Mesenchymal stem cell (in vitro differentiated cells and primary cell): ENCODE measurements at regions not wholly inside any gene's neighbourhood (a gene's known extent, or its start where the extent isn't known, plus 50 kb on each side); places are given as distances from the start of the nearest gene placed in this dataset.

Experiments used
- DNase-seq: peaks from one replicate; pipeline ENCODE4 v3.0.0-alpha.2; 2013
- H2AFZ ChIP-seq: one replicate; pipeline ENCODE4 v1.6.1; 2013; ENCODE audit warnings: low read depth, mild to moderate bottlenecking, control low read depth, inconsistent platforms, low read length, moderate library complexity
- H2AK5ac ChIP-seq: 2 replicates; pipeline ENCODE4 v1.6.1; 2013; ENCODE audit warnings: low read length, moderate library complexity, mild to moderate bottlenecking, inconsistent platforms; ENCODE audit not compliant: severe bottlenecking
- H2BK120ac ChIP-seq: one replicate; pipeline ENCODE4 v1.6.1; 2013; ENCODE audit warnings: low read depth, mild to moderate bottlenecking, inconsistent platforms, low read length, moderate library complexity
- H2BK12ac ChIP-seq, 2 experiments: one replicate each; pipeline ENCODE4 v1.6.1; 2013; ENCODE audit warnings: inconsistent platforms in 2 of 2, low read length in 2 of 2, mild to moderate bottlenecking in 2 of 2, moderate library complexity in 2 of 2, control low read depth in 1 of 2
- H2BK15ac ChIP-seq: one replicate; pipeline ENCODE4 v1.6.1; 2013; ENCODE audit warnings: mild to moderate bottlenecking, low read depth, inconsistent platforms; ENCODE audit not compliant: poor library complexity, severe bottlenecking
- H2BK5ac ChIP-seq: 2 replicates; pipeline ENCODE4 v1.6.1; 2013; ENCODE audit warnings: low read depth, mild to moderate bottlenecking, low read length, control low read depth, inconsistent platforms; ENCODE audit not compliant: poor library complexity, severe bottlenecking
- H3K14ac ChIP-seq, 2 experiments: one replicate each; pipeline ENCODE4 v1.6.1; 2013; ENCODE audit warnings: inconsistent platforms in 2 of 2, low read length in 2 of 2, control low read depth in 1 of 2, mild to moderate bottlenecking in 1 of 2, moderate library complexity in 1 of 2
- H3K18ac ChIP-seq, 2 experiments: one replicate each; pipeline ENCODE4 v1.6.1; 2013; ENCODE audit warnings: inconsistent platforms in 2 of 2, low read length in 2 of 2, control low read depth in 1 of 2, low read depth in 1 of 2, mild to moderate bottlenecking in 1 of 2
- H3K23ac ChIP-seq, 2 experiments: one replicate each; pipeline ENCODE4 v1.6.1; 2013; ENCODE audit warnings: inconsistent platforms in 2 of 2, low read length in 2 of 2, mild to moderate bottlenecking in 2 of 2, moderate library complexity in 2 of 2, control low read depth in 1 of 2
- H3K27ac ChIP-seq: 2 replicates; pipeline ENCODE4 v1.5.1; 2013; ENCODE audit warnings: mild to moderate bottlenecking, moderate library complexity, low read length, control low read depth, inconsistent platforms; ENCODE audit not compliant: poor library complexity, severe bottlenecking
- H3K27me3 ChIP-seq, 2 experiments: 2 replicates each; pipeline versions ENCODE4 v1.6.1 to v1.7.0; 2013; ENCODE audit warnings: low read length in 2 of 2, mild to moderate bottlenecking in 2 of 2, moderate library complexity in 2 of 2, control low read depth in 1 of 2, inconsistent platforms in 1 of 2; ENCODE audit not compliant: control insufficient read depth in 1 of 2, insufficient read depth in 1 of 2
- H3K36me3 ChIP-seq, 2 experiments: 2 replicates each; pipeline versions ENCODE4 v1.6.1 to v1.7.0; 2013; ENCODE audit warnings: low read length in 2 of 2, control low read depth in 1 of 2, inconsistent platforms in 1 of 2, low read depth in 1 of 2, mild to moderate bottlenecking in 1 of 2; ENCODE audit not compliant: insufficient read depth in 2 of 2, control insufficient read depth in 1 of 2
- H3K4ac ChIP-seq, 2 experiments: one replicate each; pipeline ENCODE4 v1.6.1; 2013; ENCODE audit warnings: inconsistent platforms in 2 of 2, low read length in 2 of 2, mild to moderate bottlenecking in 2 of 2, moderate library complexity in 2 of 2, control low read depth in 1 of 2, low read depth in 1 of 2
- H3K4me1 ChIP-seq: 2 replicates; pipeline ENCODE4 v1.6.1; 2013; ENCODE audit warnings: low read depth, low read length, control low read depth; ENCODE audit not compliant: control insufficient read depth, insufficient read depth
- H3K4me2 ChIP-seq: 2 replicates; pipeline ENCODE4 v1.6.1; 2013; ENCODE audit warnings: low read length, mild to moderate bottlenecking, inconsistent platforms; ENCODE audit not compliant: poor library complexity, severe bottlenecking
- H3K4me3 ChIP-seq, 2 experiments: 2 replicates each; pipeline versions ENCODE4 v1.5.1 to v1.7.0; 2013; ENCODE audit warnings: low read length in 2 of 2, mild to moderate bottlenecking in 2 of 2, control low read depth in 1 of 2, low read depth in 1 of 2; ENCODE audit not compliant: insufficient read depth in 1 of 2
- H3K79me1 ChIP-seq: replicated peaks from 2 replicates; pipeline ENCODE4 v1.6.1; 2013; ENCODE audit warnings: mild to moderate bottlenecking, control low read depth, low read length, inconsistent platforms; ENCODE audit not compliant: poor library complexity, severe bottlenecking
- H3K9ac ChIP-seq: 2 replicates; pipeline ENCODE4 v1.7.0; 2013; ENCODE audit warnings: mild to moderate bottlenecking, low read length, moderate library complexity
- H3K9me3 ChIP-seq: 2 replicates; pipeline ENCODE4 v1.7.0; 2013; ENCODE audit warnings: mild to moderate bottlenecking, low read length; ENCODE audit not compliant: control insufficient read depth
- H4K8ac ChIP-seq: one replicate; pipeline ENCODE4 v1.6.1; 2013; ENCODE audit warnings: inconsistent platforms, mild to moderate bottlenecking, low read length, moderate library complexity
- H4K91ac ChIP-seq: one replicate; pipeline ENCODE4 v1.6.1; 2013; ENCODE audit warnings: mild to moderate bottlenecking, low read length, inconsistent platforms
- WGBS: methylation state at CpG from one replicate; pipeline ENCODE4 v1.1.7; 2013; ENCODE audit warnings: mixed read lengths; 5-methylcytosine and 5-hydroxymethylcytosine counted together

DNA sequence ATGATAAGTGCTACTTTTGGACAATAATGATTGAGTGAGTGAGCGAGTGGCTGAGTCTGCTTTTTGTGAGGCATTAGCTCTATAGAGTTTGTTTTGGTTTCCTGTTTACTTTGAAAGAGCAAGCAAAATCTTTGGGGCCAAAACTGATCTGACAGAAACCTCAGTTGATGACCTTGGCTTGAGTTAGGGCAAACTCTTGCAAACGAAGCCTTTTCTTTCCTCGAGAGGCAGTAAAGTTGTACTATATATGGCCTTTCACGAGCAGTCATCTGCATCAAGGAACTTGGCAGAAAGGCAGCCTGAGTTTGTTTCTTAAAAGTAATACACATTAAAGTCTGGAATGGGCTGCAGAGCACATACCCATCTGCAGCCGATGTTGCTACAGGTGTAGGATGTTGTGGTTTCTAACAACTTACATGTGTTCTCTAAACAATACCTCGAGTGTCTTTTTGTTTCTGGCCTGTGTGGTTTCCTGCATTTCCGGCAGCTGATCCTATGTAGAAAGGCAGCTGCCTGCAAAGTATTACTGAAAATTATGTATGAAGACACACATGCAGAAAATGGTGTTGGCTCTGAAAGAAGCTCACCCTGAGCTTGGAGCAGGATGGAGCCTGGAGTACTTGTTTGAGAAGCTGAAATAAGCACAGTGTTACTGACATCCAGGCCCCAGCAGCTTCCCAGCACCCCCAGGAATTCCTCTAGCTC is 60.8 kb downstream of the FOXD1 start:
- H3K4me2 ChIP-seq, result no peak overlapping the region
- 10% methylated on average over 6 of the region's 7 CpGs for WGBS
- no peak overlapping the region for H3K9ac ChIP-seq
- peak; percentile 54 for DNase-seq
- no peak overlapping the region for H2BK15ac ChIP-seq
- H3K4me1 ChIP-seq, result peaks cover 4% of the 10 kb centered on the region
- no peak overlapping the region for H3K23ac ChIP-seq
- no peak overlapping the region for H2BK120ac ChIP-seq
- no peak overlapping the region for H2AFZ ChIP-seq
- H3K18ac ChIP-seq, result no peak overlapping the region
- H2BK5ac ChIP-seq, result no peak overlapping the region
- H3K79me1 ChIP-seq, result no peaks in the 10 kb centered on the region
- no peak overlapping the region for H2BK12ac ChIP-seq
- no peak overlapping the region for H3K14ac ChIP-seq
- no peak overlapping the region for H4K91ac ChIP-seq
- H2AK5ac ChIP-seq, result no peak overlapping the region
- H3K27me3 ChIP-seq, result peaks cover 0 to 19% of the 10 kb centered on the region in 2 experiments
- H3K4me3 ChIP-seq, result no peak overlapping the region
- peak overlapping the region; percentile 67 for H3K27ac ChIP-seq
- H4K8ac ChIP-seq, result no peak overlapping the region
- H3K9me3 ChIP-seq, result peaks cover 36% of the 10 kb centered on the region
- H3K4ac ChIP-seq, result peak overlapping the region in 1 of 2 experiments; percentile 26
- H3K36me3 ChIP-seq, result no peaks in the 10 kb centered on the region

DNA sequence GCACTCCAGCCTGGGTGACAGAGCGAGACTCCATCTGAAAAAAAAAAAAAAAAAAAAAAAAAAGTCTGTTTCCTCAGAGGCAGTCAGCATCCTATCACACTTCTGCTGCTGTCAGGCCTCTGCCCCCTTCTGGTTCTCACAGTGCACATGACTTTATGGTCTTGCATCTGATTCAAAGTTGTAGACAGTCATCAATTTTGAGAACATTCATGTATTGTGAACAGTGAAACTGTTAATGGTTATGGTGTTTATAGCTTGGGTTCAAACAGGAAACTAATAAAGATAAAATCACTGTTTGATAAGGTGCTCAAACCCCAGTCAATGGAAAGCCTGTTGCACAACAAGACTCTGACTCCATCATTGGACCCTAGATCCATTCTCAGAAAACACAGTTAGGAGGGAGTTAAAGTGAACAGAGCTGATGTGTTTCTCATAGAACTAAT is 61.4 kb downstream of the FOXD1 start:
- Histone ChIP-seq H2BK15ac (no peak overlapping the region), H2BK120ac (no peak overlapping the region), H4K8ac (no peak overlapping the region), H3K14ac (no peak overlapping the region), H3K18ac (no peak overlapping the region), H3K23ac (no peak overlapping the region), H2AFZ (no peak overlapping the region), H3K4me3 (no peak overlapping the region), H3K4me1 (peaks cover 4% of the 10 kb centered on the region), H2AK5ac (no peak overlapping the region), H3K36me3 (peaks cover 0 to 3% of the 10 kb centered on the region in 2 experiments), H3K27me3 (peaks cover 0 to 25% of the 10 kb centered on the region in 2 experiments), H2BK12ac (no peak overlapping the region), H3K9me3 (peaks cover 36% of the 10 kb centered on the region), H3K9ac (no peak overlapping the region), H3K79me1 (no peaks in the 10 kb centered on the region), H3K4me2 (no peak overlapping the region), H3K27ac (no peak overlapping the region), H3K4ac (no peak overlapping the region), H2BK5ac (no peak overlapping the region), H4K91ac (no peak overlapping the region)
- DNase-seq, result peak; percentile 75
- WGBS, result 60% methylated on average over 1 of the region's 1 CpG

GRCh38 chr5:73384861-73385260 is 63.7 kb downstream of the FOXD1 start:
- Histone ChIP-seq H3K27ac (no peak overlapping the region), H2AFZ (no peak overlapping the region), H3K23ac (no peak overlapping the region), H3K36me3 (peaks cover 0 to 7% of the 10 kb centered on the region in 2 experiments), H3K14ac (no peak overlapping the region), H2BK12ac (no peak overlapping the region), H3K9me3 (peaks cover 40% of the 10 kb centered on the region), H3K4me1 (peaks cover 4% of the 10 kb centered on the region), H2BK5ac (no peak overlapping the region), H3K27me3 (peaks cover 0 to 48% of the 10 kb centered on the region in 2 experiments), H3K4me2 (no peak overlapping the region), H2BK120ac (no peak overlapping the region), H2BK15ac (no peak overlapping the region), H3K18ac (no peak overlapping the region), H2AK5ac (no peak overlapping the region), H3K4ac (no peak overlapping the region), H3K79me1 (no peaks in the 10 kb centered on the region), H4K91ac (no peak overlapping the region), H4K8ac (no peak overlapping the region), H3K4me3 (no peak overlapping the region), H3K9ac (no peak overlapping the region)
- 92% methylated on average over 1 of the region's 1 CpG for WGBS
- DNase-seq, result no peak

DNA sequence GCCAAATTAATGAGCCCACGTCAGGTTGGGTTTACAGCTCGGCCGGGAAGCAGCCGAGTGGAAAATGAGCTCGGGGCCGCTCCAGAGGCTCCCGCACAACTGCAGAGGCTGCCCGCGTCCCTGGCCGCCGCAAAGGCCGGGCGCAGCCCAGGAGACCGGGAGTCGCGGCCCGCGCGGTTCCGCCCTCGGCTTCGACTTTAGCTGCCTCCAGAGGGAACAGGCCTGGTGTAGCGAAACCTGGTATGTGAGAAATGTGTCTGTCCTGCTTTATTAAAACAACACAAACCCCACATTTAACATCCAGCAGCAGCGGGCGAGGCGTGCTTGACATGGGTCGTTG is 66.2 kb downstream of the FOXD1 start:
- no peak overlapping the region for H2AFZ ChIP-seq
- H3K14ac ChIP-seq, result no peak overlapping the region
- no peak overlapping the region for H4K91ac ChIP-seq
- WGBS, result 93% methylated on average over 24 of the region's 27 CpGs
- DNase-seq, result no peak
- H2AK5ac ChIP-seq, result no peak overlapping the region
- peaks cover 0 to 50% of the 10 kb centered on the region in 2 experiments for H3K27me3 ChIP-seq
- no peak overlapping the region for H3K18ac ChIP-seq
- peaks cover 40% of the 10 kb centered on the region for H3K9me3 ChIP-seq
- H3K27ac ChIP-seq, result no peak overlapping the region
- no peak overlapping the region for H4K8ac ChIP-seq
- no peak overlapping the region for H3K23ac ChIP-seq
- no peak overlapping the region for H3K4ac ChIP-seq
- H3K4me2 ChIP-seq, result no peak overlapping the region
- H2BK15ac ChIP-seq, result no peak overlapping the region
- no peak overlapping the region for H2BK5ac ChIP-seq
- peaks cover 0 to 7% of the 10 kb centered on the region in 2 experiments for H3K36me3 ChIP-seq
- H3K4me3 ChIP-seq, result no peak overlapping the region
- no peak overlapping the region for H2BK120ac ChIP-seq
- H2BK12ac ChIP-seq, result no peak overlapping the region
- H3K4me1 ChIP-seq, result peaks cover 4% of the 10 kb centered on the region
- no peak overlapping the region for H3K9ac ChIP-seq
- H3K79me1 ChIP-seq, result no peaks in the 10 kb centered on the region
